ENCODE measurements at regions not wholly inside any gene's neighbourhood (a gene's known extent, or its start where the extent isn't known, plus 50 kb on each side); places are given as distances from the start of the nearest gene placed in this dataset.

- Histone ChIP-seq H3K4me1 (ENCODE audit: control insufficient read depth, insufficient read depth, low read length) (no peaks in the 10 kb centered on the region), H3K36me3 (ENCODE audit: control insufficient read depth, insufficient read depth, low read length) (no peaks in the 10 kb centered on the region), H3K4me3 (ENCODE audit: low read depth in 2 of 2, low read length in 2 of 2) (no peak overlapping the region), H3K27ac (ENCODE audit: low read length) (no peak overlapping the region), H3K9me3 (ENCODE audit: control insufficient read depth, insufficient read depth, low read depth, low read length) (no peaks in the 10 kb centered on the region), H3K27me3 (ENCODE audit: control insufficient read depth, insufficient read depth, low read length) (peaks cover 3% of the 10 kb centered on the region; the same call in 1 of the 2 replicates)
- no peak for ATAC-seq
- intact Hi-C loops (cut with micrococcal nuclease; ENCODE audit: unreplicated experiment) (no loop called here), in situ Hi-C loops (cut with HindIII; ENCODE audit: low pct_unique_long_range_greater_than_20kb, low sequenced_read_pairs) (no loop called here)
- ChIA-PET CTCF (no interaction called here), POLR2A (no interaction called here)
- no TSS peak for BruUV-seq (replicated peaks)
- TF ChIP-seq CTCF (IDR thresholded peaks at IDR 0.05) (no peak), SIN3A (IDR thresholded peaks at IDR 0.05; ENCODE audit: borderline replicate concordance, insufficient read depth, low read depth, low read length) (no peak), POLR2AphosphoS5 (IDR thresholded peaks at IDR 0.05; ENCODE audit: low read depth, low read length) (no peak), REST (IDR thresholded peaks at IDR 0.05; ENCODE audit: insufficient read depth in 1 of 2, low read depth in 2 of 2, low read length in 1 of 2) (no peak), TCF7L2 (IDR thresholded peaks at IDR 0.05; ENCODE audit: low read depth, low read length) (no peak)
- no peak for DNase-seq (ENCODE audit: low read depth, low spot score)
These were observed 648.5 kb downstream of the BRD1 start for GRCh38 chr22:49179175-49179574.

GRCh38 chr22:49178246-49179005 lies 649.2 kb downstream of the BRD1 start:
- ChIA-PET CTCF (no interaction called here), POLR2A (no interaction called here)
- Histone ChIP-seq H3K27ac (ENCODE audit: low read length) (no peak overlapping the region), H3K27me3 (ENCODE audit: control insufficient read depth, insufficient read depth, low read length) (peaks cover 3% of the 10 kb centered on the region; the same call in 1 of the 2 replicates), H3K4me3 (ENCODE audit: low read depth in 2 of 2, low read length in 2 of 2) (no peak overlapping the region), H3K36me3 (ENCODE audit: control insufficient read depth, insufficient read depth, low read length) (no peaks in the 10 kb centered on the region), H3K9me3 (ENCODE audit: control insufficient read depth, insufficient read depth, low read depth, low read length) (no peaks in the 10 kb centered on the region), H3K4me1 (ENCODE audit: control insufficient read depth, insufficient read depth, low read length) (no peaks in the 10 kb centered on the region)
- no peak for DNase-seq (ENCODE audit: low read depth, low spot score)
- no peak for ATAC-seq
- no TSS peak for BruUV-seq (replicated peaks)
- intact Hi-C loops (cut with micrococcal nuclease; ENCODE audit: unreplicated experiment): no loop called here
- in situ Hi-C loops (cut with HindIII; ENCODE audit: low pct_unique_long_range_greater_than_20kb, low sequenced_read_pairs): no loop called here
- TF ChIP-seq SIN3A (IDR thresholded peaks at IDR 0.05; ENCODE audit: borderline replicate concordance, insufficient read depth, low read depth, low read length) (no peak), POLR2AphosphoS5 (IDR thresholded peaks at IDR 0.05; ENCODE audit: low read depth, low read length) (no peak), TCF7L2 (IDR thresholded peaks at IDR 0.05; ENCODE audit: low read depth, low read length) (no peak), REST (IDR thresholded peaks at IDR 0.05; ENCODE audit: insufficient read depth in 1 of 2, low read depth in 2 of 2, low read length in 1 of 2) (no peak), CTCF (IDR thresholded peaks at IDR 0.05) (no peak)

All from Panc1 (cell line).